ENCODE measurements at regions not wholly inside any gene's neighbourhood (a gene's known extent, or its start where the extent isn't known, plus 50 kb on each side); places are given as distances from the start of the nearest gene placed in this dataset.

DNA sequence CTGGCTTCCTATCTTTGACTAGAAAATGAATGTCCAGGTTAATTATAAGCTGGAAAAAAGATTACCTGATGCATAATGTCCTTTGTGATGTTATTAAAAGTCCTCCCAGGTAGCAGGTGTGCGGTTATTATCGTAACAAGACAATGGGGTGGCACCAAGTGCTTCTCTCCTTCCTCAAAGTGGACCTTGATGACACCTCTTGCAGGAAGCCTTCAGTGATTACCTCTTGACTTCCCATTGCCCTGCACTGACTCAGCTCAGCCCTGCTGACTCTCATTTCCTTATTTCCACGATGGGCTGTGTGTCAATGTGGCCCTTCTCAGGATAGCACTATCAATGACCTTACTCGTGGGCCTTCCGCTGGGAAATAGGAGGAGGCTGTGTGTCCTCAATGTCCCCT, 477.4 kb upstream of the CCL2 start:
- DNase-seq = no peak

DNA sequence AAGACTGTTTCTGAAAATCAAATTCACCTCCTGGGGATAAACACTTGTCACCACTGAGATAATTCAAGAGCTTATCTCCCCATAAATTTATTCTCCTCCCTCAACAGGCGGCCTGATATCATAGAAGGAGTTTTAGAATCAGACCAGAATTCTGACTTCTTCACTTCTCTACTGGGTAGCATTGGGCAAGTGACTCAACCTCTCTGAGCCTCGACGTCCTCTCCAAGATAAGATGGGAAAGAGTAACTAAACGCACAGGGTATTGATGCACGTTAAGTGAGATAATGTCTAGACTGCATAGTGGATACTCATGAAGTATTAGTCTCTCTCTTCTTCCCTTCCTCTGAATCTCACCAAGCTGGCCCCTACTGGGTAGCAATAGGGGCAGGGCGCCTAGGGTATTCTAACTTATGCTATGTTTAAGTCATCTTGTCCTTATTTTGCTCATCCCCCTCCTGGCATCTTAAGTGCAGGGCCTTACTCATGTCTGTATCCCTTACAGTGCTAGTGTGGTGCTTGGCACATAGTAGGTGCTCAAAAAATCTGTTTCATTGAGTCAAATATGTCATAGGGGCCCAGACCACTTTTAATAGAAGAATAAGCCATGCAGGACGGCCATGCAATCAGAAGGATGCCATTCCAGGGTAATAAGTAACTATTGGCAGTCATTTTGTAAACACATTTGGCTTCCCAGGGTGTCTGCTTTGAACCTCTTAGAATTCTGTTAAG, 476.4 kb upstream of the CCL2 start:
- no peak for DNase-seq

DNA sequence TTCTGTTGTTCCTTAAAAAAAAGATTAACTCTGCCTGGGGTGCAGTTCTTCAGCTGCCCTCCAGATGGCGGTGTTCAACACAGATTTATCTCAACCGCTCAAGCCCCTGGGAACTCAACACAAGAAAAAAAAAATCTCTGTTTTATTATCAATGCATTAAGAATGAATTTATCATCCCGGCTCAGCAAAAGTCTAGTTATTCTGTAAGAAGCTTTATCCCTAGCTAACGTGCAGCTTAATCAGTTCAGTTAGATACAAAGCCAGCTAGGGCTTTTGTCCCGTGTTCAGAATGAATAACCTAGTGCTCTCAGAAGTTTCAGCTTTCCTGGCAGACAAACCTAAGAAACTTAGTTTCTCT, 475.9 kb upstream of the CCL2 start:
- DNase-seq = peak; percentile 57

DNA sequence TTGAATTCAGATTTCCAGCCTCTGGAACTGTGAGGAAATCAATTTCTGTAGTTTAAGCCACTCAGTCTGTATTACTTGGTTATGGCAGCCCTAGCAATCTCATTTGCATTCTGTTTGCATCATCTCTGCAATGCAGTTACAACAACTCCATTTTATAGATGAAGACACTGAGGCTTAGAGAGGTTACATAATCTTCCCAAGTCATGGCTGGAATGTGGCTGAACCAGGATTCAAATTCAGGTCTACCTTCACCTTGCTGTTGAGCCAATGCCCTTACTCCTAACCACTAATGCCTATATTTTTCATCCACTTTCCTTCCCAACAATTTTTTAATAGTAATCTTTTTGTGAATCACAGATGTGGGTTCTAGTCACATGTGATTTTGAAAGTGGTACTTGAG, 469.8 kb upstream of the CCL2 start:
- no peak for DNase-seq

DNA sequence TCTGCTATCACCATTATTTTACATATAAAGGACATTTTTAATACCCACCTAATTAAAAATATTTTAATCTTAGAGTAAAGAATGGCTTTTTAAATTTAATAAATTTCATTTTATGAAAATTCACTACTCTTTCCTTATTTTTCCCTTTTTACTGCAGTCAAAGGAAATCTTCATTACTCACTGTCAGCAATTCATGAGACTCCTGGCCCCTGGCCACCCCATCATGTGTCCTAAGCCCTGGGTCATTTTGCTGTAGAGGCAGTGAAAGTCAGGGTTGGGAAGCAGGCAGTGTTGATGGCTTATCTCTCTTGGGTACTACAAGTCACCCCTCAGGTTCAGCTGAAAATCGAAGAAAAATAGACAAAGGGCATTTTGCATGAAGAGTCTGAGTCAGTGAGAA, 468.6 kb upstream of the CCL2 start:
- no peak for DNase-seq

DNA sequence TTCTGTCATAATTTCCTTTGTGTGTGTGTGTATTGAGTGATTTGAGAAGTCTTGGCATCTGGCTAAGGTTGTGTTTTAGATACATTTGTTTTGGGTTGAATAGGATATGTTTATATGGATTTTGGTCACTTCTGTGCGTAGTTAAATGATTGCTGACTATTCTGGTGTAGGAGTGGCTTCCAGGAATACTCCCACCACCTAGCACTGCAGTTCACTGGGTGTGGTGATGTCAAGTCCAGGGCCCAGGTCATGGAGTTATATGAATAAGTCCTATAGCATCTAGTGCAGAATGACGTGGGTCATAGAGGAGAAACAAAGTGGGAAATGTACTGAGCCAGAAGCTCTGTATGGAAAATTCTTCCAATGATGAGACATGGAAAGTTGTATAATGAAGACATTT, 465.4 kb upstream of the CCL2 start:
- DNase-seq = no peak

DNA sequence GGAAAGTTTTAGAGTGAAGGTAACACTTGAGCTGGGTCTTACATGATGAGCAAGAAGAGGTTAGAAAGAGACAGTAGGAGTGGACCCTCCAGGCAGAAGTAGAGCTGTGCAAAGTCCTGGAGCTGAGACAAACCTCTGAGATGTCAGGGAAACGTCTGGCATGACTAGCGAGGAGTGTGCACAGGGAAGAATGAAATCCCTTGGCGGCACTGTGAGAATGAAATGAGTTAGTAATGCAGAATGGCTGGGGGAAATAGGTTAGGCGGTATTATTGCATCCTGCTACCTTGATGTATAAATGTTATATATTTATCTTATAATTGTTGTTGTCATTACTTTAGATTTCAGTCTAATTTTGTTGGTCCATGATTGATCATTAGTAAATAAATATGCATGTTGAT, 457.9 kb upstream of the CCL2 start:
- no peak for DNase-seq

DNA sequence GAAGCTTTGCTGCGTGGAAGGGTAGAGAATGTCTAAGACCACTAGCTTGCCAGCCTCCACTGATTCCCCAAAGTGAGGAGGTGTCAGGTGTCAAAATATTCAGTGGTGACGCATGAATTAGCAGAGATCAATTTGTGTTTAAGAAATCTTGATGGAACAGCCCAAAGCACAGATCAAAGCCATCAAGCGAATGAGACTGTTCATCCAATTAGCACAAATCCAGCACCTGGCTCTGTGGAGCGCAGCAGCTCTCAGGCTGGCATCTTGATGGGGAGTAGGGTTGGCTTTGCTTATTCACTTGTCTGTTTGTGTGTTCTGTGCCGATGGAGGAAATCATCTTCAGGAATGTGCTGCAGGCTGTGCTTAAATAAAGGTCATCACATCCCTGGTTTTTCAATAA, 456.8 kb upstream of the CCL2 start:
- peak; percentile 4 for DNase-seq

DNA sequence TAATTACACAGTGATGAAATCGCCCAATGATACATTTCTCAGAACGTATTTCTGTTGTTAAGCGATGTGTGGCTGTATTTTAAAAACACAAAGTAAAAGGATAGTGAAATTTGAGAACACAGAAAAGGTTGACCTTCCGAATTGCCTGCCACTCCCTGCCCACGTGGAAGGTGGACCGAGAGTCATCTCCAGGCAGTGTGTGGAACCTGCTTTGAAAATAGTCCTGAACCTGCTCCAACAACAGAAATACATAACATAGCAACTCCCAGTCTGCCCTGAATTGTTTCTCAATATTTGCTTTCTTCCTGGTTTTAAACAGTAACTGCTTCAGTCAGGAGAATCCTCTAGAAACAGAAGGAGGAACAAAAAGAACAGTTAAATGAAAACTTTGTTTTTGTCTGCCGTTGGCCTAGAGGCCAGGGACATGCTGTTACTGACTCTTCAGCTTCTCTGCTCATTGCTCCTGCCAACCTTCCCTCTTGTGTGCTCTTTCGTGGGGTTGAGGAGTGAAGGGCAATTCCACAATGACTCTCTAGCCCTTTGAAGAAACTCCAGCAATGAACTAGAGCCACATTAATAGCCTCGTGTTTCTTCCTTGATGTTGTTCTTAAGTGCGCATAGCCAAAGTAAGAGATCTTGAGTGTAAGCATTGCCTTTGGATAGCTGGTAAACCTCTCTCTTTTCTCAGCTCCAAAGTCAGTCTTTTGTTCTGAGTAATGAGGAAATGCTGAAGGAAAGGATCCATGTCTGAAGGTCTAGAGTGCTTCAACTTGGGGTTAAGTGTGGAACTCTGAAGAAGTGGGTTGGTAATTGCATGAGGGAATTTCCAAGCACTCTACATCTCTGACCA, 452.5 kb upstream of the CCL2 start:
- DNase-seq = no peak

DNA sequence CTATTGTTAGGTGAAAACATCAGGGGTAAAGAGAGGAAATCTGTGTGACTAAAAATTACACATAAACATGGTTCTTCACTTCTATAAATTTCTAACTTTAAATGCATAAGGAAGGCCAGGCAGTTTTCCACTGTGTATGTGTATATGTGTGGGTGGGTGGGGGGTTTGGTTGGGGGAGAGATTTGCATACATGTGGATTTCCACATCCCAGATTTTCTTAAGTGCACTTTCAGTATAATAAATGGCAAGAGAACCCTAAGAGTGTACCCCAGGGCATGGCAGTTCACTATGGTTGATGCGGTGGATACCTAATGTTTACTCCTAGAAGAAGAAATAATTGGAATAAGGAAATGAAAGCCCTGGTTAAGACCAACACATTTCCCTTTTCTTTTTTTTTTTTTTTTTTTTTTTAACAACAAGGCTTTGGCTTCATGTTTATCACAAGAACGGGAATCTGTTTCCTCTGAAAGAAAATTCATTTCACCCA, 451.8 kb upstream of the CCL2 start:
- no peak for DNase-seq

DNA sequence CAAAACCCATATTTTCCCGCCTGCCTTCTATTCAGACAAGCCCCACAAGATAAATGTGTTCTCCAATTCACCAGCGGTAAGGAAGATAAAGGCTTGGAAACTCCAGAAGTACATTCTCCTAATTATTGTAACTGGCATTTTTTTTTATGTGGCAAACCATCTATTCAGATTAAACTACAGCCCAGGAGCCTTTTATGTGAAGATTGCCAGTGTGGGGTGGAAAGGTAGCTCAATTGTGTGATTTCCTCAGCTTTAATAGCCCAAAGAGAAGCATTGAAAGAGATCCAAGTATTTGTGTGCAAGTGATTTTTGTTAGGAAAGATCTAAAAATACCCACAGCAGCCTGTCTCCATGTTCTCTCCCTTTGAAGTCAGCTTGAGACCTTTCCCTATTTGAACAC, 451.4 kb upstream of the CCL2 start:
- no peak for DNase-seq

DNA sequence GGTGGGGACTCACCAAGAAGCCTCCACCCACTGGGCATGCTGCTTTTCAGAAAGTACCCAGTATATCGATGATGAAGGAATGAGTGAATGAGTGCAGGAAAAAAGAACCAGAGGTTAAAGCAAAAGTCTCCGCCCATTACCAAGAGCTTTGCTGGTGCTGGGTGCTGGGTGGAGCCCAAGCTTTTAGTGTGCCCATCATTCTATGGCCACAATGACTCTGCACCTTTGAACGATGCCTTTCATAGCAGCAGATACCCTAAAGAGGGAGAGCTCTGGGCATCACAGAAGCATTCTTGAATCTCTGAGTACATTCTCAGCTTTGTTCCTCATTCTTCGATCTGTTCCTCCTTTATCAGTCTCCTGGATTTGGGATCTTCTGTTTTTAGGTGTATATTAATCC, 450.7 kb upstream of the CCL2 start:
- DNase-seq = no peak

DNA sequence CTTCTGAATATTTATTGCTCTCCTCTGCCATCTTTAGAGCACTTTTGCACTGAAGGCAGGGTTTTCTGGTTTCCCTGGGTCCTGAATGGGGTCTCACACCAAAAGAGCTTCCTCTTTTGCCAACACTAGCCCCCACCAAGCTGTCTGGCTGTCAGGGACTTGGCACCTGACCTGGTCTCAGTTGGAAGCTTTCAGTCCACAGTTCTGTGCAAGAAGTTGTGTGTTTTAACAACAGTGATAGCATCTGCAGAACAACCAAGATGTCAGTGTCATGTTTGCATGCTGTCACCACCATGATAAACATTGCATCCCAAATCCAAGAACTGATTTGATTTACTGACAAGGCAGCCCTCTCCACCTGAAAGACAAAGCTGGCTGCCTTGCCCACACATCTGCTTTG, 448.5 kb upstream of the CCL2 start:
- no peak for DNase-seq

DNA sequence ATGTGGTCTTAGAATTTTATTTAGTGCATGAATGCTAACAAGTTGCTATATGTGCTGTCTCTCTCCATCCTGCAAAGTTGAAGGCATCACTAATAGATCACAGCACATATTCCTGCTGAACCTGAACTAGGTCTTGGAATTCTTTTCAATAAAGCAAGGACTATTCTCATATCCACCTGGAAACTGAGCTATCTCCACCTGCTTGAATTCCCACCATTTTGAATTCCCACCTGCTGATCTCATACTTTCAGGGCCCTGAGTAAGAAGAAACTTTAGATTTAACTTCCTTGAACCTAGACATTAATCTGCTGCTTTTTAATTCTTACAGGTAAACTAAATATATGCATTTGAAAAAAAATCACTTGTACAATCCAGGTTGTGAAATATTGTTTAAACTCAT, 445.3 kb upstream of the CCL2 start:
- DNase-seq = no peak

DNA sequence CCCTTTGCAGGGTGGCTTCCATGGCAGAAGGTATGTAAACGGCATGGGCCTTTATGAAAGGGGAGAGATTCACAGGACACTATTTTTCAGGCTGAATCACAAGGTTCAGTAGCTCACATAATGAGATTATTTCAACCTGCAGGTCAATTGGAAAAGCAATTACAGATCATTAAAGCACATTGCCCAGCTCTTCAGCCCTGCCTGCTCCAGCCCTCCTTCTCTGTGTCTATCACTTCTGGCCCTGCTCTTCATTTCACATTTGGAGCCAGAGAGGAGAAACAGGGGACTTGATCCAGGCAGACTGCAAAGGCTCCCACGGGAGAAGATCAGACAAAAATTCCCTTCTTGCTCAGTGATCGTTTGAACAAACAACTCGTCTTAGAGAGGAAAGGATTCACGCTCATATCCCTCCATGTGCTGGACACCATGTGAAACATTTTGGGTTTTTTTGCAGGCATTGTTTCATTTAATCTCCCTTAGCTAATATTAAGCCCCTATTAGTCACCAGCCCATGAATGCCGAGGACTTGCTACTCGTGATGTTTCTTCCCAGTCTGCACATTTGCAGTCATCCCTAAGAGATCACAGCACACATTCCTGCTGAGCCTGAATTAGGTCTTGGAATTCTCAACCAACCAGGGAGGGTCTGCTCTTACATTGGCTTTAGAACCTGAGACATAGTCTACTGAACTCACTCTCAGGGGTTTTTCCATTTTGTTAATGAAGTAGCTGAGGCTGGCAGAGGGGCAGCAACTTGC, 443.9 kb upstream of the CCL2 start:
- no peak for DNase-seq

DNA sequence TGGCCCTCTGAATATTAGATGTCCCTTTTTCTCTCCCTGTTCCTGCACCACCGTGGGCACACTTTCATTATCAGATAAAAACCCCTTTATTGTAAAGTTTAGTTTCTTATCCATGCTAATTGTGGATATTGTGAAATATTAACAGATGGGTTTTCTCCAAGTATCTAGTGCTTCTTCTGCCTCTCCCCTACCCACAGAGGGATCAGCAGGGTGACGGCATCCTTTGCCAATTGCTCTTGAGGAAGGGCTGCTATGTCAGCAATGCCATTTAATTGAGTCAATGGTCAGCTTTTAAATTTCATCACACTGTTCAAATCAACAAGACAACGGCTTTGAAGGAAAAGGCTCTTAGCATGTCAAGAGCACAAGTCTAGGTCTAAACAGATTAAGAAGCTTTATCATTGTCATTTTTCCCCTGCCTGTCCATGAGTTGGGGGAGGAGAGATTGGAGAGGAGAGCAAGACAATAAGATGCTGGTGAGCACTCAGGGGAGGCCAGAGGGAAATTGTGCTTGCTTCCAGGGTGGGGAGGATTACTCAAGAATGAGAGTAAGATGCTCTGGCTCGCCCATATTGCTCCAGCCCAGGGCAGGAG, 443.0 kb upstream of the CCL2 start:
- DNase-seq = no peak

DNA sequence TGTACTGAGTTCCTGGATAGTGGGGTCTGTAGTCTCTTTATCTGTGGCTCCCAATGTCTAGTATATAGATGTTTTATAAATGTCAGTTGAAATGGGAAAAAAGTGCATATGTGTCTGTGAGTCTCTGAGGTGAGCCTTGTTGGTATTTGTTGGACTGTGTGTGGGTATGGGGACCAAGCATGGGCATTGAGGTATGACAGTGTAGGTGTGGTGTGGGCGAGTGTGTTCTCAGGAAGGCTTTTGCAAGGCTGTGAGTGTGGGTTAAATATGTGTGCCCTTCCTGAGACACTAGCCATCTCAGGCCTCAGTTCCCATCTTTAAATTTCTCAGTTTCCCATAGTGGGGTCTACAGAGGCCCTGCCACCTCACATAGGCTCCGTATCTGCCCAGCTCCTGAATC, 440.2 kb upstream of the CCL2 start:
- no peak for DNase-seq

DNA sequence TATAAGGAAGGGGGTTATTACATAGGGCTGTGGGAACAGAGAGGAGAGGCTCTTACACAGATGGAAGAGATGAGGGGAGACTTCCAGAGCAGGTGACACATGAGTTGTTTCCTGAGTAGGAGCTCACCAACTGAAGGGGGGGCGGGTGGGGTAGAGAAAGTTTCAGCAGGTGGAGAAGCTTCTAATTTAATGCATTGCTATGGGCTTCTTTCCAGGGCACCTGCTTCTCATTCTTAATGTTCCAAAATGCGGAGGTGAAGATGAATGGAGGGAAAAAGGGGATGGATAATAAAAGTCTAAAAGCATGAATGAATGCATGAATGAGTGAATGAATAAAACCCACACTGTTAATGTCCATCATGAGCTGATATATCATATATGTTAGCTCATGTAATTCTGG, 439.0 kb upstream of the CCL2 start:
- DNase-seq = no peak

DNA sequence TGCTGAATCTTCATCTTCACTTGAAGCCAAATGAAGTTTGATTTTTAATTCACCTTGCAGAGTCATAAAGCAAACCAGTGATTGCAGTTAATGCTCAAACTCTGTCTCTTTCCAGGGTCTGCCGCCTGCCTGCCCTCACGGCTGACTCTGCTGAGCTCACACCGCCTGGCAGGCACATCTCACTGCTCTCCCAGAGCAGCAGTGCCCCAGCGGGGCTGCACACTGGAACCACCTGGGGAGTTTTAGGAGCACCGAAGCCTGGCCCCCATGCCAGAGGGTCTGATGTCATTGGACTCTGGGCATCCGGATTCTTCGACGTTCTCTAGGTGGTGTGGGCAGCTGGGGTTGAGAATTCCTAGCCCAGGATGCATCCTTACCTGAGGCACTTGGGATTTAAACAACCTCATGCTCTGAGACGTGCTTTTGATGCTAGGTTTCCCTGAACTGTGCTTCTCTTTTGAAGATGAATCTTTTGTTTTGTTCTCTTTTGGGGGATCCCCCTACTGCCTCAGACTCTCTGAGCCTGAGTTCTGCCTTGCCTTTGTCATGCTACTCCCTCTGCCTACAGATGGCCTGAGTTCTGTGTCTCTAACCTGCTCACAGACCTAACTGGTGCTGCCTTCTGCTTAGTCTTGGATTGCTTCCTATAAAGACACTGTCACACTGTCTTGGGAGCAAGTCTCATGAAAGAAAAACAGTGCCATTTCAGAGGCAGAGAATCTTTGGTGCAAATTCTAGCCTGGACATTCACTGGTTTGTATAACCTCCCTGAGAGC, 438.1 kb upstream of the CCL2 start:
- DNase-seq = no peak

DNA sequence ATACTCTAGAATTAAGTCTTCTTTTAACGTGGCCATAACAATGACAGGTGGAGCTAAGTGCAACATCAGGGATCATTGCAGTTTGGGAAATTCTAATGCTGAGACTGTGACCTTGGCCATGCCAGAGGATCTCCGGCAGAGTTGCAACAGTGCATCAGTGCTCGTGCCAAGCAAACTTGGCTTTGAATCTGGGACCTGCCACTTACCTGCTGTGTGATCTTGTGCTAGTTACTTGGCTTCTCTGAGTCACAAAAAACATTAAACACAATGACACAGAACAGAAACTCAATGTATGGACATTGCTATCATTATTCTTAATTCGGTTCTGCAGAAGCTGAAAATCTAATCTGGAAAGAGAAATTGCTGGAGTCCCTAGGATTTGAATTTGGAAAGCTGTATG, 435.5 kb upstream of the CCL2 start:
- DNase-seq = no peak

DNA sequence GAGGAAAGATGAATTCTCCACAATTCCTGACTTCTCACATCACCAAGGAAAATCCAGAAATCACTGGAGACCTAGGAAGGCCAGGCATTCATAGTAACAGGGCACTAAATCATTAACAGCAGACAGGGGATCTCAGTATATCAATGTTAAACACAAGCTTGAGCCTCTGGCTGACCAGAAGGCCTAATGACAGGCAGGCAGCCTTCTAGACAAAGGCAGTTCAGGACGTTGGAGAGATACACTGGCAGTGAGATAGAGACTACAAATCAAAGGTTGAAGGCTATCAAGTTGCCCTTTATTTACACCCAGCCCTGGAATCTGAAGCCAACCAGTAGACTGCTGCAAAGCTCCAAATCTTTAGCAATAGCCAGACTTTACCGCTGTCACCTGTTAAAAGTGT, 422.8 kb upstream of the CCL2 start:
- peak; percentile 31 for DNase-seq

DNA sequence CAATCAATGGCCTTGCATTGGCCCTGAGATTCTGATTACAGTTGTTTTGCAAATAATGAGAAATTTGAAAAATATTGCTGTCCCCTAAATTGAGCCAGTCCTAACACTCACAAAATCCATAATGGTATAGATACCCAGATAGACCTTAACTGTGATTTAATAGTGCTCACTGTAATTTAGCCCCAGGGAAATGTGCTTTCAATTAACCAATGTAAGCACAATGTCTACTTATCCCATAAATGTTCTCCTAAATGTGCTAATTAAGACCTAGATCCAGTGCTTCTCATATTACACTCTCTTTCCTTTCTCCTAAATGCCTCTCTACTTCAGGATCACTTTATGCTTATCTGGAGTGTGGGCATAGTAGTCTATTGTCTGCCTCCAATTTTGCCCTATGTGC, 417.8 kb upstream of the CCL2 start:
- DNase-seq = no peak
